ENCODE measurements at regions not wholly inside any gene's neighbourhood (a gene's known extent, or its start where the extent isn't known, plus 50 kb on each side); places are given as distances from the start of the nearest gene placed in this dataset.

DNA sequence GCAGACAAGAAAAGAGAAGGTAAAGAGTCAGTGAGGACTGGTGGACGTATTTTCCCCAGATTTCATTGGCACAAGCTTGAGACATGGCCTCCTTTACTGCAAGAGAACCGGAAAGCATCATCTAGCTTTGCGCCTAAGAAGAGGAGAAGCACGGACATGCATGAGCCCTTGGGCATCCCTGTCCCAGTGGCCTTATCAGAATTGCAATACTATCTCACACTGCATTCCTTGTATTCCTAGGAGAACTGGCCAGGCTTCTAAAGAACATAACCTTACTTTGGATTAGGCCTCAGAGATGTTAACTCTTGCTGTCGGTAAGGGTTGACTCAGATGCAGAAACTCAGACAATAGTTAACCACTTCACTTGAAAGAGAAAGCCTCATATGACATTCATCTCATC, 229.5 kb upstream of the PRICKLE2 start:
- no peak for TF ChIP-seq POLR2A (IDR thresholded peaks at IDR 0.05)
- TF ChIP-seq, protein P1, sequence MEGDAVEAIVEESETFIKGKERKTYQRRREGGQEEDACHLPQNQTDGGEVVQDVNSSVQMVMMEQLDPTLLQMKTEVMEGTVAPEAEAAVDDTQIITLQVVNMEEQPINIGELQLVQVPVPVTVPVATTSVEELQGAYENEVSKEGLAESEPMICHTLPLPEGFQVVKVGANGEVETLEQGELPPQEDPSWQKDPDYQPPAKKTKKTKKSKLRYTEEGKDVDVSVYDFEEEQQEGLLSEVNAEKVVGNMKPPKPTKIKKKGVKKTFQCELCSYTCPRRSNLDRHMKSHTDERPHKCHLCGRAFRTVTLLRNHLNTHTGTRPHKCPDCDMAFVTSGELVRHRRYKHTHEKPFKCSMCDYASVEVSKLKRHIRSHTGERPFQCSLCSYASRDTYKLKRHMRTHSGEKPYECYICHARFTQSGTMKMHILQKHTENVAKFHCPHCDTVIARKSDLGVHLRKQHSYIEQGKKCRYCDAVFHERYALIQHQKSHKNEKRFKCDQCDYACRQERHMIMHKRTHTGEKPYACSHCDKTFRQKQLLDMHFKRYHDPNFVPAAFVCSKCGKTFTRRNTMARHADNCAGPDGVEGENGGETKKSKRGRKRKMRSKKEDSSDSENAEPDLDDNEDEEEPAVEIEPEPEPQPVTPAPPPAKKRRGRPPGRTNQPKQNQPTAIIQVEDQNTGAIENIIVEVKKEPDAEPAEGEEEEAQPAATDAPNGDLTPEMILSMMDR (IDR thresholded peaks at IDR 0.05), result no peak
